GM18520 (cell line): ENCODE measurements at regions not wholly inside any gene's neighbourhood (a gene's known extent, or its start where the extent isn't known, plus 50 kb on each side); places are given as distances from the start of the nearest gene placed in this dataset.

Source experiments
- ATAC-seq: cut with Tn5 transposase; IDR thresholded peaks from one replicate; pipeline ENCODE4 v1.9.1; 2021; ENCODE audit not compliant: unreplicated experiment

DNA sequence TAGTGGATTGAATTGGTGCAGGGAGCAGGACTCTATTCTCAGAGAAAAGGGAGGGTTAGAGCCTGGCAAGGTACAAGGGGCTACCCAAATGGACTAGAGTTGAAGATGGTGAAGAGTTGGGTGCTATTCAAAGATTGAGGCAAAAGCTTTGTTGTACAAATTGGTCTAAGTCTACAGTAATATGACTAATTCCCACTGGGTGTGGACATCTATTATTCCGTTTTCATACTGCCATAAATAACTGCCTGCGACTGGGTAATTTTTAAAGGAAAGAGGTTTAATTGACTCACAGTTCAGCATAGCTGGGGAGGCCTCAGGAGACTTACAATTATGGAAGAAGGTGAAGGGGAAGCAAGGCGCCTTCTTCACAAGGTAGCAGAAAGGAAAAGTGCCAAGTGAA is 266.3 kb downstream of the TPBG start:
- no peak for ATAC-seq

DNA sequence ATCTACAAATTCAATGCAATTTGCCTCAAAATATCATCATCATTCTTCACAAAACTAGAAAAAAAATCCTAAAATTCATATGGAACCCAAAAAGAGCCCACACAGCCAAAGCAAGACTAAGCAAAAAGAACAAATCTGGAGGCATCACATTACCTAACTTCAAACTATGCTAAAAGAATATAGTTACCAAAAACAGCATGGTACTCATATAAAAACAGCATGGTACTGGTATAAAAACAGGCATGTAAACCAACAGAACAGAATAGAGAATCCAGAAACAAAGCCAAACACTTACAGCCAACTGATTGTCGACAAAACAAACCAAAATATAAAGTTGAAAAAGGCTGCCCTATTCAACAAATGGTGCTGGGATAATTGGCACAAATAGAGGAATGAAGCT is 278.1 kb downstream of the TPBG start:
- ATAC-seq = no peak

DNA sequence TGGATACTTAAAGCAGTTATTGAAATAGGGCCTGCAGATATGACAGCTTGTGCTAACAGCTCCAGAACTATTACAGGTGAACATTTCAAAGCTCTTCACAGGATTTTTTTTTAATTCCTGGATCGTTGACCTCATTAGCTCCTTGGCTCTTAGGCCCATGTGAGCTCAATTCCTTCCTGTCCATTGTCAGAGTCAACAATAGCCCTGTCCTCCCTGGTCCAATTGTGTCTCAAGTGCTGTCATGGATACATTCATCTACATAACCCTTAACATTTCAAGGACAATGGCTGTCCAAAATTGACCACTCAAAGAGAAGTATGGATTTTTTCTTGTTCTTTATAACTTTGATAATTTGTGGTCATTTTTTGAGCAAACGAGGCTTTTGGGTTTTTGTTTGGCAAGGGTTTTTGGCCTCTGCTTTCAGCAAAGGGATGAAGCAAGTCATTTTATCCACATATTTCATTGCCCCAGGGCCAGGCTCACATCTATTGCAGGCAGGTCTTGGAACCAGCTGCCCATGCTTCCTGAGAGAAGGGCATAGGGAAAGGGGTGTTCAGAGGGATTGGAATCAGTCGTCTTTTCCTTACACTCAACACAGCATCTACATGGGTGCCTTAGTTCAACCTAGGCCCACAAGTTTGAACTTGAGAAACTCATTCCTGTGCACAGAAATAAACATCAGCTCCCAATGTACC is 282.1 kb downstream of the TPBG start:
- no peak for ATAC-seq

DNA sequence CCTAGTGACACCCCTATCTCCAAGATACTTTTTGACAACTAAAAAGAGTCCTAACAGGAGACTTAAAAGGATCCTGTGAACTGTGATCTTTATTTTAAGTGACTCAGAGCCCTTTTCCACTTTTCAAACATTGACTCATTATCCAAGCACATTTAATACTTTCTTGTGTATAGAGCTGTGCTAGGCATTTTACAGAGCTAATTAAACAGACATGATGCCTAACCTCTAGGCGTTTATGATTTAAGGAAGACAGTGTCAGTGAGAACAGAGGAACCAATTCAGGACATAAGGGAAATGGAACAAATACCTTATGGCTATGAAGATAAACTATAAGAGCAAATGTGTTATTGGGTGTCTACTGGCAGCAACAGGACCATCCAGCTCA is 282.6 kb downstream of the TPBG start:
- ATAC-seq = no peak

DNA sequence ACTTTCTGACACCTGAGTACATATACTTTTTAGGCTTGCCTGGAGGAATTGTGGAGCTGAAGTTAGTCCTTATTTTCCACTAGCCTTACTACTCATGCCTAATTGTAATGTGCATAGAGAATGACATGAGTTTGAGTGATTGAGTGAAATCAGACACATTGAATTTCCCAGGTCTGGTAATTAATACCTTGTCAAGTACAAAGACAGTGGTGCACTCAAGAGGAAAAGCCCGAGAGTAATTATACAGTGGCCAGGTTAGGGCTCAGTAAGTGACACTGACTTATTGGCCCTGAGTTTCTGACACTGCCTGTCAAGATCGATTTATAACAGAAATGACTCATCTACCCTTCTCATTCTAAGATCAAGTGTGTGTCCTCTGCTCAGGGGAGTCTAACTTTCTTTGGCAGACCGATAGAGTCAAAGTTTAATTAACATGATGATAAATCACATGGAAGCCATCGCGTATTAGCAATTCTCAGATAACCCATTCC is 288.3 kb downstream of the TPBG start:
- no peak for ATAC-seq

DNA sequence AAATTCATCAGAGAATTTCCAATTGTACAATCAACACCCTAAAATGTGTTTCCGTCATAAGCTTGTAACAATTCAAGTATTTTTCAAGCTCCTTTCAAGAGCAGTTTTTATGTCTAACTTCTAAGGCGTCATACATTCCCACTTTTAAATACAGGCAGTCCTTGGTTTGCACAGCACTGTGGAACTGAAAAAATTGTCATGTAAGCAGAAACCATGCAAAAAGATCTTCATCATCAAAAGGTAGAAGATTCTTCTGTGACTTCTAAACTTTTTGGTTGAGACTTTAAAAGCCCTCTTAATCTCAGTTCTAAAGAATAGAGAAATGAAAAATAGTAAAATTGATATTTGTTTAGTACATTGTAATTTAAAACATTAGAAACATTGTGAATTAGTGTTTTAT is 315.6 kb downstream of the TPBG start:
- no peak for ATAC-seq

DNA sequence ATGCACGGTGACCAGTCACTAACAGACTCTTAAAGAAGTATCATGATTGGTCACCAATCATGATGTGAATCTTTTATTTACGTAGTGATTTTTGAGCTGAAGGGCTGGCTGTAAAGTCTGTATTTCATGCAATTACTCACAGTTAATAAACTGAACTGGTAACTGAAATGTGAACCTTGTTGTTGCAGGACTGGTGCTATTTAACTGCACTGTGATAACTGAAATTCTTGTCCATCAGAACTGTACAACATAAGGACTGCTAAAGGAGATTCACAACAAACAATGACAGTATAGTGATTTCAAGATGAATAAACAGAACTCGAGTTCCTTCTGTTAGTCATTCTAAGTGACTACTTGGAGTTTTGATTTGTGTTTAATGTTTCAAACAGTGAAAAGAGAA is 316.6 kb downstream of the TPBG start:
- ATAC-seq = no peak

DNA sequence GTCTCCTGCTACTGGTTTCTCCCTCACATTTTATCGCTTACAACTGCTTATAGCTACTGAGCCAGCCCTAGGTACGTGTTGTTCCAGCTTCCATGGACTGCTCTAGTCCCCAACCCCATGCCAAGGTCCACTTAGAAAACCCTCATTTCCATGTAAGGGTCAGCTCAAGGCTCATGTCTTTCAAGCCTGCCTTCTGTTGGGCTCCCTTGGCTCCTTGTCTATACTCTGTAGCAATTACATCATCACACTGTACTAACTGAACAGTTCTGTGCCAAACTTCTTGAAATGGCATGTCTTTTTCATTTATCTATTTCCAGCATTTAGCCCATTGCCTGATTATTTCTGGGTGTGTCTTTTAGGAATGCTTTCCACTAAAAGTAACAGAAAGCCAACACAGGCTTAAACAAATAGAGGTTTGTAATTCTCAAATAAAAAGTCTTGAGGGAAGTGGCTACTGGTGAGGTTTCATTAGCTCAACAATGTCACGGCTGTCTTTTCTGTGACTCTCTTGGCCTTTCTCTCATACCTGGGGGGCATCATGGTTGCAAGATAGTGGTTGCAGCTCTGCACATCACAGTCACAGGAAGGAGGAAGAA is 317.6 kb downstream of the TPBG start:
- no peak for ATAC-seq

DNA sequence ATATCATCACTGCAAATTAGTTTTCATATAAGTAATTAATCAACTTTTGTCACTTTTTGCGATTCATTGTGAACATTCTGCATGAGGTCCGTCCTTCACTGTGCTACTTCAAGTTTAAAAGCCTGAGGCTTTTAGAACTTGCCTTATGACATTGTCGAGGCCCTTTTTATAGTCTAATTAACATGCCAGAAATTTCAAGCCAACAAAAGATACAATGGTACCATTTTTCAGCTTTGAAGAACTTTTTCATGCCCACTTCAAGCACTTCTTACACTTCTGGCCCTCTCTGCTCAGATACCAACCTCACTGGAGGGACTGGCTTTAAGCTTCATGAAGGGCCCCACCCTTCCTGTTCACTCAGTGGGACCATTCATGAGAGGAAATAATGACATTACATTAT is 323.1 kb downstream of the TPBG start:
- ATAC-seq = no peak

DNA sequence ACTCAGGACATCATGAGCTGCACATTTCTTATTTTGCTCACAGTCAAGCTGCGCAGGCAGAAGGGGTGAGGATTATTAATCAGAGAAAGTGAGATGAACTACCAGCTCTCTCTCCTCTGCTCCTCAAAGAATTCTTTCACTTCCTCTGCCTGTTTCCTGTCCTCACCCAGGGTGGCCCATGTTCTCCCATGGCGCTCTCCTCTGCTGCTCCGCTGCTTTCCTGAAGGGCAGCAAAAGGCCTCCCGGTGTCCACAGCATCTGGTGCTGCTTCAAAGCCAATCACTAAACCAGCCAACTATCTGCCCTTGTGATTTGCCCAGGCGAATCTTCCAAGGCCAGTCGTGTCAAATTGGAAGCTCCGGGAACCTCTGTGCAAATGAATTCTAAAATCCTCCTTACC is 324.2 kb downstream of the TPBG start:
- no peak for ATAC-seq

DNA sequence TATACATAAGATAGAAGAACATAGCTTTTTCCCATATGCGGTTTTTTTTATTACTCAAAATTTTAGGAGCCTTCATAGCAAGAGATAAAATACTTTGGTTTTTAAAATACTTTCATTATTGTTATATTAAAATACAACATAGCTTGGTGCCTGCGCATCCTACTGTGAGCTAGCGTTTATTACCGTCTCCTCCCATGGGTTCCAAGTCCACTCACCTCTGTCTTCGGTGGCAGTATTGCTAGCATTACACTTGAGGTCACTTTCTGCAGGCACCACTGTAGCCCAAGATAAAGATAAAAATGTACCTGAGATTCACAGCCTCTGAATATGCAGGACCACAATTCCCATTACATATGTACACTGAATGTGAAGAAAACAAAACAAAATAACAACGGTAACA is 326.7 kb downstream of the TPBG start:
- no peak for ATAC-seq

DNA sequence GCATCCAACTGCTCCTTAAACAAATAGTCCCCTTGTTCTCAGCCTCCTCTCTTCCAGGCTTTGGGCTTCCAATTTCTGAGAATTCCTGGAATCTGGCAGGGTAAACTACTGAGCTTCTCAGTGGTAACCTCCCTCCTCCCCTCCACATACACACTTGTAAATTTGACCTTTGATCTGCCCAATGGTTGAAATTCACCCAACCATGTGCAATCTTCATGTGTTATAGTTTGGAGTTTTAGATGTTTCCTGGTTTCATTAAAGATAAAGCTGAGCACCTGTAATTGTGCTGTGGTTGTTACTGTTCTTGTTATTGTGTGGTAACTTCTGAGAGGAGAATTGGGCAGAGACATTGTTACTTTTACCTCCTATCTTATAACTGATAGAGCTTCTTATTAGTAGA is 328.4 kb downstream of the TPBG start:
- no peak for ATAC-seq

DNA sequence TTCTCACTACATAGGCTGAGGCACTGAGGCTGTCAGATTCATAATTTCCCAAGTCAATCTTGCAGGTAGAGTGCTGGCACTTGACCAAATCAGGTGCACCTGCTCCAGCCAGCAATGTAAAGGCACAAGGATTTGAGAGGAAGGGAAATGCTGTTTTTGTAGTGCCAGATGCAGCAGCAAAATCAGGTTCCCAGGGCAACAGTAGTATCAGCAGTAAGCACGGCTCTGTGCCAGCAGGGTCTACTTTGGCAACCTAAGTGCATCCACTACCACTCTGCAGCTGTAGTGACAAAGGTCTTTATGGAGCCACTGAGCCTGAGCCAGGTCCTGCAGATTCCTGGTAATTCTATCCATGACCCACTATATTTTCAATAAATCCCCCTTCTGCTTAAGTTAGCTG is 329.5 kb downstream of the TPBG start:
- no peak for ATAC-seq

DNA sequence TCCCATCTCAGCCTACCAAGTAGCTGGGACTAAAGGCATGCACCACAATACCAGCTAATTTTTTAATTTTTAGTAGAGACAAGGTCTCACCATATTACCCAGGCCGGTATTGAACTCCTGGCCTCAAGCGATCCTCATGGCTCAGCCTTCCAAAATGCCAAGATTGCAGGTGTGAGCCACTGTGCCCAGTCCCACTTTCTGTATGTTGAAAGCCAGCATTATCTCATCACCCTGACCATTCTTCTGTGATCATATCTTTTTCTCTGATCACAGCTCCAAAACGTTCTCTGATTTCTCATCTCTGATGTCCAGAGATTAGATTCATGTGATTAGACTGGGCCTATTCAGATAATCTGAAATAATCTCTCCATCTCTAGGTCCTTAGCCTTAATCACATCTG is 337.7 kb downstream of the TPBG start:
- no peak for ATAC-seq

DNA sequence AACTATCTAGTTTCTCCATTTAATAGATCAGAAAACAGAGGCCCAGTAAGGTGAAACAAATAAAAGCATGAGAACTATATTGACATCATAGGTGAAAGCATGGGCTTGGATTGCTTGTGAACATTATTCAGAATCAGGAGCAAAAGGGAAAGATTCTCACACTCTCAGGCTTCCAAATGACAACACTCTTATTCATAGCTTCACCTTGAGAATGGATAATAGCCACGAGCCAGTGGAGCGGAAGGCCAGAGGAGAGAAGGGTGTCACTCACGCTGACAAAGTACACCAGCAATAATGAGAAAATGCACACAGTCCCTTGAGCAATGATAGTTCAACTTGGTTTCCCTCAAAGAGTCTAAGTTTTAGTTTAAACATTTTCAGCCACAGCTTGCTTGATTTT is 339.0 kb downstream of the TPBG start:
- ATAC-seq = no peak

DNA sequence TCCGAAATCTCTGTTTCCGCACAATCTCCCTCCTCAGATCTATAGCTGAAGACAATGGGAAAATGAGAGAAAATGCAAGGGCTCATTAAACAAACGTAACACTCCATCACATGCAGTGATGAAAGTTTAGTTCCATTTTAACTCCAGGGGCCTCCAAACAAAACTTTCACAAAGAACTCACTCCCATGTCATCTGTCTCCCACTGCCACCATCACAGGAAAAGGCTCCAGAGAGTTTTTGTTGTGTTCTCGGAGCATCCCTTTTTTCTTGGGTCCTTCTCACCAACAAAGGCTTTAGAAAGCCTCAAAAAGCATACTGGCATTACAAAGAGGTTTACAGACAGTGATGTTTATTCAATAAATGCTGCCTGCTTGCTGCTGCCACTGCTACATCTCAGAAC is 339.6 kb downstream of the TPBG start:
- ATAC-seq = no peak

DNA sequence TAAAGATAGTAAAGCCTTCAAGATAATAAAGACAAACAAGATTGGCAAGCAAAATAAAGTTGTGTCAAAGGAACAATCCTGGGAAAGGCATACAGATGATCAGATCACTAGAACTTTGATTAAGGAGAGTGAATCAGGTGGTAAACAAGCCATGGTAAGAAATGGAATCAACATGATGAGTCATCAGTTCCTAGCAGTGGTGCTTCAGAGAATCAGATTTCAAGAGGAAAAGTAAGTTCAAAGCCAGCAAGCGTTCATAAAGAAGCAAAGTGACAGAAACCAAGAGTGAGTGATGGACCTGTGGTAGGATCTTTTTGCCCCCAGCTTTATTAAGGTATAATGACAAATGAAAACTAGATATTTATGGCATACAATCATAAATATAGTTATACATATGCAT is 340.4 kb downstream of the TPBG start:
- ATAC-seq = no peak

DNA sequence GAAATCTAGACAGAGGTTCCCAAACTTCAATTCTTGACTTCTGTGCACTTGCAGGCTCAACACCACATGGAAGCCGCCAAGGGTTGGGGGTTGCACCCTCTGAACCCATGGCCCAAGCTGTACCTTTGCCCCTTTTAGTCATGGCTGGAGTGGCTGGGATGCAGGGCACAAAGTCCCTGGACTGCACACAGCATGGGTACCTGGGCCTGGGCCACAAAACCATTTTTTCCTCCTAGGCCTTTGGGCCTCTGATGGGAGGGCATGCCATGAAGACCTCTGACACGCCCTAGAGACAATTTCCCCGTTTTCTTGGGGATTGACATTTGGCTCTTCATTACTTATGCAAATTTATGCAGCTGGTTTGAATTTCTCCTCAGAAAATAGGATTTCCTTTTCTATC is 342.0 kb downstream of the TPBG start:
- ATAC-seq = no peak

DNA sequence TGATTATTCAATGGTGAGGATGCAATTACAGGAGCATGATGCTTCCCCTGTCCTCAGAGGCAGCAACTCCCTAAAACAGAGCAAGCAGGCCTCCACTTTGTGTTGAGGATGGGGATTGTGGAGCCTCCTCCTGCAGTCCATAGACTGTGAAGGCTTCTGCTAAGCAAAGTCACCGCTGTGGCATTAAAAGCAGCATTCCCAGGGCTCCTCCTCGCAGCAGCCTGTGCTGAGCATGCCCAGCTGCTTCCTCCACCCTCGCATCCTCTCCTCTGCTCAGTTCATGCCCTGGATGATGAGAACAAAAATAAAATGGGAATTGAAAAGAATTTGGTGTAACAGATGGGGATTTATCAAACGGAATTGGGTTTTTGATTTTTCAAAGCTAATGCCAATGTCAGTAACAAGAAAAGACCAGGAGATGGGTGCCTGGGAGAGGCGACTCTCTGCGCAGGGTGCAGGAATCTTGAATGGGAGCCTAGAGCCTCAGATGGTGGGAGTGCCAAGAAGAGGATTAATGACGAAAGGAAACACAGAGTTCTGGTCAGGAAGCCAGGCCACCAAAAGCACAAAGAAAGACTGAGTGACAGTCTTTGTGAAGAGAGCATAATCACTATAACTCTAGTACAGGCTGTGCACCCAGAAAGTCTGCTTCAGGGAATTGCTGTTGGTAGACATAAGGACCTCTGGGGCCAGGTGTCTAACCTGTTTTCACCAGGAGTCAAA is 347.6 kb downstream of the TPBG start:
- ATAC-seq = no peak

DNA sequence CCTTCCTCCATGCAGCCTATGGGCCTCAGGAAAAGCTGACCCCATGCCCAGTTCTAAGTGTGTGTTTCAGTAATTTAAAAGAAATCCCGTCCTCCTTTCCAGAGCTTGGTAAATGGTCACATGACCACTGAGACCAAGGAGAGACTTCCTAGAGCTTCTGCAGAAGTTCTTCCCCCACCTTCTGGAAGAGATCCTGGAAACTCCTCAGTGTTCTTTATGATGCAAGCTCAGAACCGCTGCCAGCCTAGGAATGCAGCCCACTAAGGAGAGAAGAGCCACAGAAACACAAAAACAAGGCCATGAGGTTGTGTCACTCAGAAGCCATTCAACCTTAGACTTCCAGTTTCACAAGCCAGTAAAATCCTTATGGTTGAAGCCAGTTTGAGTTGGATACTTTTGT is 348.4 kb downstream of the TPBG start:
- ATAC-seq = no peak

DNA sequence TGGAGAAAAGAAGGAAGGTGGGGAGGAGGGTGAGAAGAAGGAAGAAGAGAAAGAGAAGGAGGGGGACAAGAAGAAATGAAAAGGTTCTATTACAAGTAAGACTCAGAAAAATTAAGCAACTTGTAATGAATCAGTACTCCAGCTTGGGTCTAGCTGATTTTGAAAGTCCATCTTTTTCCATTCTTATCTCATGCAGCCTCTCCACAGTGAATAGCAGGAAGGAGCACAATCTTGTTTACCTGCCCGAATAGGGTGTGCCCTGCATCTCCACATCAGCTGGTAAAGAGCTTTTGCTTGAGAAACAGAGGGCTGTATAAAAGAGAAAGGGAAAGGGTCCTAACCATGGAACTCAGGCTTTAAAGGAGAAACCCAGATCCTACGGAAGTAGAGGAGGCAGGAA is 348.8 kb downstream of the TPBG start:
- no peak for ATAC-seq

DNA sequence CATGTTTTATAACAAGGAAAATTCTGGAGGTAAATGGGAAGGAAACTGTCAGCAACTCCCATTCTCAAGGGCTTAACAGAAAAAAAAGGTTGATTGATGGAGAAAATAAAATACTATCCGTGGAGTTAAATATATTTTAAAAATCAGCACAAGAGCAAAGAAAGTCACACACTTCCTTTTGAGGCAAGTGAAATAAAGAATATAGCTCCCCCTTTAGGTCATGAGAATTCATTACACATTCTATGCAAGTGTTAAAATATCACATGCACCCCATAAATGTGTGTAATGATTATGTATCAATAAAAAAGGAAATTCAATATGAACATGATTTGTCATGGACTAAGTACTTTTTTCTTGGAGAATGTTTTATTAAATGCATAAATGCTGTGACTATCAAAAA is 349.2 kb downstream of the TPBG start:
- no peak for ATAC-seq
